NCI-H526 (cell line): ENCODE measurements at regions not wholly inside any gene's neighbourhood (a gene's known extent, or its start where the extent isn't known, plus 50 kb on each side); places are given as distances from the start of the nearest gene placed in this dataset.
"Not testable (repeated sequence)": the region's sequence is repeated elsewhere in the genome, so short reads cannot be mapped to it uniquely, and the experiment has no call there.

Source experiments
- DNase-seq, 2 experiments: peaks; one replicate each; lab custom pipeline; 2025; lab: John Stamatoyannopoulos, UW

DNA sequence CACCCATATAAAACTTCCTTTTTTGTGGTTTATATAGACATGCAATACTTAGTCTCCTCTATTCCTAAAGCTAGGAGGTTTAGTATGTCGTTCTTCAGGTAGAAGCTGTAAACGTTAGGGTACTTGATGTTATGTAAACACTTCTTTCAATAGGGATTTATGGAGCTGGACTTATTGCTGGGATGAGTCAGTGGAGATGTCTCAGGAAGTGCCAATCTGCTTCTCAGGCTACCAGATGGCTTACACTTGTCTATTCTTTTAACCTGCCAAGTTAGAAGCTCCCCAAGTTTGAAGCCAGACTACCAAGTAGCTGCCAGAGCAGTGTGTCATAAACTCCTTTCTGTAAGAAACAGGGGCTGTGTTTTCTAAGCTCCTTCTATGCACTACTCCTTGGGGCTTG lies 756.5 kb upstream of the LRRTM1 start:
- no peak for DNase-seq

DNA sequence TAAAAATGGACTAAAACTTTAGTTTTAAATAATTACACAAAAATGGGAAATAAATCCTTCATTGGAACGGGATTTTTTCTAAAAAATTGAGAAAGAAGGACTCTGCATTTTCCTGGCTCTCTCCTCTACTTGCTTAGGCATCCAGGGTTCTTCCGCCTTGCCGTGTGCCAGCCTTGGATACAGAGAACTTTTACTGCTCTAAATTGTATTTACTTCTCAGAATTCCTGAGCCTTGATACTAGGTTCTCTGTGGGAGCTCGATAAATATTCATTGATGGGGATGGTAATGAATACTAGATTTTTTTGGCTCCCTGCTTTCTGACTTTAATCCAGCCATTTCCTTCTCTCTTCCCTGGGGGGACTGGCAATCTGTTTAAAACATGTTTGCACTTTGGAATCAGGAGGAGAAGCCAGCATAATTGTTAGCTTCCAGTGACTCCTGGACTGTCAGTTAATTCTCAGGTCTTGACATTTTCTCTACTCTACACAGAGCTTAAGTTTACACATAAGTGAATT lies 746.1 kb upstream of the LRRTM1 start:
- no peak for DNase-seq

DNA sequence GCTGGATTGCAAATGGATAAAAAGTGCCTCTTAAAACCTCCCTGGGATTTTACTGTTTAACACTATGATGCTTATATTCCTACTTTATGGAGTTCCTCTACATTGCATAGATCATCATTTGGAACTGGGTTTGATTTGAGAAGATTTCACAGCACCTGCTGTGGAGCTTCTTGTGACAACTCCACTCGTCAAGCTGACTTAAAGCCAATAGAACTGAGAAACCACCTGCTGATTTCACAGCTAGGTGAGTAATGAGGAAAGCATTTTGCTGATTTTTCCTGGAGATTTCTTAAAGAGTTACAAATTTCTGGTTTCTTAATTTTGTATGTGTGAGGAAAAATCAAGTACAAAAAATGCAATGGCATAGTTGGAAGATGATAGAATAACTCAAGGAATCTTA lies 739.1 kb upstream of the LRRTM1 start:
- no peak for DNase-seq

GRCh38 chr2:81007104-81007503 lies 702.6 kb upstream of the LRRTM1 start:
- DNase-seq: peak in 1 of 2 experiments; percentile 21

- DNase-seq: no peak
Observed at GRCh38 chr2:81002906-81003305, 698.4 kb upstream of the LRRTM1 start.

DNA sequence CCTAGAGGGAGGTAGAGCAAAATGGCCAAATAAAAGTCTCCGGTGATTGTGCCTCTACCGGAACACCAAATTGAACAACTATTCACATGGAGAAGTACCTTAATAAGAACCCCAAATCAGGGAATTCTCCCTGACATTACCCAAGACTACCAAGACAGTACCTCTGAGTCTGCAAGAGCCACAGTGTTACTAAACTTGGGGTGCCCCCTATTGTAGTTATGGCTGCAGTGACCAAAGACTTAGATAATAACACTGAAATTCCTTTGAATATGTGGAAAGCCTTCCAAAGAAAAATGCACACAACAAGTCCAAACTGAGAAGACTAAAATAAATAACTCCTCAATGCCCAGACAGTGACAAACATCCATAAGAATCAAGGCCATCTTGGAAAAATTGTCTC lies 682.9 kb upstream of the LRRTM1 start:
- DNase-seq: no peak

DNA sequence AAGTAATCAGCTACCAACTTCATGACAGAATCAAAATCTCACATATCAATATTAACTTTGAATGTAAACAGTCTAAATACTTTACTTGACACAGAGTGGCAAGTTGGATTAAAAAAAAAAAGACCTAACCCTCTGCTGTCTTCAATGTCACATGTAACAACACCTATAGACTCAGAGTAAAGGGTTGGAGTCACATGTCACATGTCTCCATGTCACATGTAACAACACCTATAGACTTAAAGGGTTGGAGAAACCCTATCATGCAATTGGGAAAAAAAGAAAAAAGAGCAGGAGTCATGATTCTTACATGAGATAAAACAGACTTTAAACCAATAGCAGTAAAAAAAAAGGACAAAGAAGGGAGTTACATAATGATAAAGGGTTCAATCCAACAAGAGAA lies 665.3 kb upstream of the LRRTM1 start:
- DNase-seq: no peak

GRCh38 chr2:80968450-80968849 lies 663.9 kb upstream of the LRRTM1 start:
- no peak for DNase-seq

- no peak for DNase-seq
Observed at GRCh38 chr2:80947601-80948130, 643.1 kb upstream of the LRRTM1 start.

GRCh38 chr2:80943487-80943886 lies 638.9 kb upstream of the LRRTM1 start:
- no peak for DNase-seq

DNA sequence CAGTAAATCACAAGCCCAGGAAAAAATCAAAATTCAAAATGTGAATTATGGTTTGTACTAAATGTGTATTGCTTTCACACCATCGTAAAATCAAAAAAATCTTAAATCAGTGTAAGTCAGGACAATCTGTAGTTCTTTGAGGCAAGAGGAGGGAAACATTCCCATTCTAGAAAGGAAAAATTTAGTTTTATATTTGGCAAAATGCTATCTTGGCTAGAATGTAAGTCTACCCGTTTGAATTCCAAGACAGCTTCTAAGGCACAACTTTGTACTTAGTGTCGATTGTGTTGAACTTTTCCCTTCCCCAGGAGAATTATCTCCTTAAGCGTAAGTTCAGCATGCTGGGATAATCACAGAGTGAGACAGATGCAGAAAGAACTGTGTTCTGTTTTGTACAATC lies 638.2 kb upstream of the LRRTM1 start:
- no peak for DNase-seq

DNA sequence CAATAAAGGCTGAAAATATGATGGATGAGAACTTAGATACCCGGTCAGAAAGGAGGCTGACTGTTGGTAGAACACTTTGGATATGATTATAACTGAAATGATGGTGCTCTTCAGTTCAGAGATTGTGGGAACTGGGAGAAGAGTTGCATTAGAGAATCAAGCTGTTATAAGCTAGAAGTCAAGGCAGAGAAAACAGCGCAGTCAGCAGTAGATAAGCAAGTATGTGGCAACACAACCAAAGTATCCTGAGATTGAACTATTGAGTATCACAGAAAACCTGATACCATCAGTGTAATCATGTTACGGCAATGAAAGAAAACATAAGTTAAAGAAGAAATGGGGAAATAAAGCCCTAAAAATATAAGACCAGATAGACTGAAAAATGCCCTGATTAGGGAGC lies 633.9 kb upstream of the LRRTM1 start:
- DNase-seq: no peak

- DNase-seq: not testable (repeated sequence)
Observed at GRCh38 chr2:80931820-80932219, 627.3 kb upstream of the LRRTM1 start.

DNA sequence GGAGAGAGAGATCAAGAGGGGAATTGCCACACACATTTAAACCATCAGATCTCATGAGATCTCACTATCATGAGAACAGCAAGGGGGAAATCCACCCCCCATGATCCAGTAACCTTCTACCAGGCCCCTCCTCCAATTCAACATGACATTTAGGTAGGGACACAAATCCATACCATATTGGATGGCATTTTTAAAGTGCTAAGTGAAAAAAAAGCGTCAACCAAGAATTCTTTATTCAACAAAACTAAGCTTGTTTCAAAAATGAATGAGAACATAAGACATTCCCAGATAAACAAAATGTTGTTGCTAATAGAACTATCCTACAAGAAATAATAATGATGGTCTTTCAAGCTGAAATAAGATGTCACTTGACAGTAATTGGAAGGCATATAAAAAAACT lies 626.2 kb upstream of the LRRTM1 start:
- DNase-seq: no peak

DNA sequence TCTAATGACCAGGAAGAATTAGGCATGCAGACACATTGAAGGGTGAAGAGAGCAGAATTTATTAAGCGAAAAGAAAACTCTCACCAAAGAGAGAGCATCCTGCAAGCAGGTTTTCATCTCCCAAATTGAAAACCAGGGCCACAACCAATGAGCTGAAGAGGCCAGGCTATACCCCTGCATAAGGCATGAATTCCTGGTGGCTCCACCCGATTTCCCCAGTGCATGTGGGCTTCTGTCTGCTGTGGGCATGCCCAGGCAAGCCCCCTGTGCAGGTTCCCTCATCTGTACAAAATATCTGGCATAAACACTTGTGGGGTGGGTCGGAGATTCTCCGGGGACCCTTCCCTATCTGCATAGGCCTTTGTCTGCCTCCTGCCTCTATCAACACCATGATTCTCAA lies 621.6 kb upstream of the LRRTM1 start:
- no peak for DNase-seq

DNA sequence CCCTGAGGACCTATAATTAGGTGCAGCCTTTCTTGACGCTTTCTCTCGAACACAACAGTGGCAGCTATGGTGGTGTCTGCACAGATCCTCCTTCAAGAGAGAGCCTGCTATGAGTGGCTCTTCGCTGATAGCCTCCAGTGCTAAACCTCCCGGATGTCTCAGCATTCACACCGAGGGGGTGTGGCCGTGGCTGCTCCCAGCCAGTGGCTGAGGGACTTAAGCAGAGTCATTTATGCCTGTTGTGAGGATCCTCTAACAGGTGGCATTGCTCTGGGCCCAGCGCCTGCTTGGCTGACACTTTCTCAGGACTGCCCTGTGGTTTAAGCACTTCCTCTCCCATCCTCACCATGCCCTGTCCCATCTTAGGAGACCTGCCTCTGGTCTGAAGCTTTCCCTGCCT lies 592.0 kb upstream of the LRRTM1 start:
- DNase-seq: no peak

- no peak for DNase-seq
Observed at GRCh38 chr2:80894486-80894885, 589.9 kb upstream of the LRRTM1 start.

DNA sequence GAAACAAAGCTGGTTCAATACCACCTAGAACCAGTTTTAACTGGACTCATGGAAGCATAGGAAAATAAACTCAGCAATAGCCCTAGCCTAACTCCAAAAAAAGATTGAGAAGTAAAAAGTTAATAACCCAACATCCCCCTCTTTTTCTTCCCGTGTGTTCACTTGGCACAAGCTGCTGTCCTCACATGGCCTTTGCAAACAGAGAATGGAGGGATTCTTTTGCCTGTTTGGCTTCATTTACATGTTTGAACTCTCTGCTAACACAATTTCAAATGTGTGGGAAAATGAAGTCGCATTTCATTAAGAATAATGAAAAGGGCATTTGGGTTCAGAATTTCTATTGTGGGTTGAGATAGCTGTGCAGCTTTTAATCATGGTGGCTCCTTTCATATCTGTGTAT lies 589.2 kb upstream of the LRRTM1 start:
- peak; percentile 73 to 81 for DNase-seq

- no peak for DNase-seq
Observed at GRCh38 chr2:80889009-80889408, 584.5 kb upstream of the LRRTM1 start.

DNA sequence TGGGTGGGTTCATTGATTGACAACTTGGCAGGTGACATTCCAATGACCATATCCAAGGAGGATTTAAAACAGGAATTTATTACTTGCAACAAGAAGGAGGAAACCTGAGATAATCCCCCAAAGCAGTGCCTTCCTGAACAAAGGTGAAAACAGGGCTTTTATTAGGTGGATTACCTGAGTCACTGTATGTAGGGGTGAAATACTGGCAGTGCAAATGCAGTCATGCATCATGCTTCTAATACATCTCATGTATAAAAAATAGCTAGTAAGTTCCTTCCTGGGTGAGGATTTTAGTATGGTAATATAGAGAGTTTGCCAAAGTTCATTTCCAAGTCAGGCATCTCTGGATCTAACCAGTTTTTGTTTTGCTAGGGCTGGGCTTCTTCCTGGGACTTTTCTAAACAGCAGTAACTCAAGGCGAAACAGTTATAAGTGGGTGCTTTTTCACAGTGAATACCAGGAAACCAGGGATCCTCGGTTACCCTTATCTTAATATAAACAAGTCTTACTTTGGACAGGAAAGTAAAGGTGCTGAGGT lies 583.4 kb upstream of the LRRTM1 start:
- DNase-seq: no peak

GRCh38 chr2:80874374-80874773 lies 569.8 kb upstream of the LRRTM1 start:
- no peak for DNase-seq

DNA sequence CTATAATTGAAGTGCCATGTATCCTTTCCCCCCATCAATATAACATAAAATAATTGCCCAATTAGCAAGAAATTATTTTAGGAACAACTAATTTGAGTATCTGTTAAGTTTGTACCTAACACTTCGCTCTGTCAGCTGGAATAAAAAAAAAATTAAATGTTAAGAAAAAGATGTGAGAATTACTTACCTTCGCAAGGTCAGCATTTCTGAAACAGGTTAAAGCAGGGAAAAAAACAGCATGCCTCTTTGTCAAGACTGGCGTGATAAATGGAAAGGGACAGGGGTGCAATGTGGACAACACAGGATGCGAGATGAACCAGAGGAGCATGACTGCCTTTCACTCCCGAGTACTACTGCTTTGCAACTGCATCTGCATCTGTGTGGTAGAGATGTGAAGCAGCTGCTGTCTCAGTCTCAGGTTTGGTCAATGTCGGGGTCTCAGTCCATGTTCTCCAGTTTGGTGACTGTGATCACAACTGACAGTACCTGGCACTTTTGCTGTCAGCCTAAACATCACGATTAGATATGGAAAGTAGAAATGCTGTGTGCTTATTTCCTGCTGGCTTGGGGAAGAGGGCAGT lies 565.4 kb upstream of the LRRTM1 start:
- no peak for DNase-seq

GRCh38 chr2:80863147-80863714 lies 558.7 kb upstream of the LRRTM1 start:
- no peak for DNase-seq

DNA sequence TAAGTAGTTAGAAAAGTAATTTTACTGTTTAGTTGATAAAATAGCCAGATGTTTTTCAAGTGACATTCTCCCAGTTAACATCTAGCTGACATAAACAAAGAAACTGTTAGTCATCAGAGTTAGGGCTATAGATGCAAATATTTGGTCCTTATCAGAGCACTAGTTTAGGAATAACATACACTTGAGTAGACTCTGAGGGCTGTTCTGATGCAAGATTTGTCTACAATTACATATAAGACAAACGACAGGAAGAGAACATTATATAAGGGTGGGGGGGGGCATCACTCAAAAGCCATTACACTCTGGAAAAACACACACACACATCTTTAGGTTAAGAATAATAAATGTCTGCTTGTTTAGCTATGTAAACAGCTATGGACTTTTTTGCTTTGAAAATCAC lies 554.4 kb upstream of the LRRTM1 start:
- DNase-seq: no peak
